Endothelial cell of umbilical vein (primary cell): ENCODE measurements at regions not wholly inside any gene's neighbourhood (a gene's known extent, or its start where the extent isn't known, plus 50 kb on each side); places are given as distances from the start of the nearest gene placed in this dataset.

Experiments used
- BruUV-seq: library from RNA; stranded (reverse); fragments of 400-500 nt; replicated peaks from 2 replicates; lab custom pipeline; 2021; lab: Mats Ljungman, UMichigan
- CTCF ChIA-PET: fragments of 300-600, 350-600 bp; sonication (Branson Sonifier 250); formaldehyde crosslinking; loops from one replicate; lab custom pipeline; 2021; ENCODE audit warnings: antibody characterized with exemption, inconsistent platforms; lab: Charles Lee
- POLR2A ChIA-PET: fragments of 300-600, 350-600 bp; sonication (Branson Sonifier 250); formaldehyde crosslinking; loops from one replicate; lab custom pipeline; 2021; ENCODE audit warnings: antibody characterized with exemption, inconsistent platforms; lab: Charles Lee
- DNase-seq: peaks from one replicate; pipeline ENCODE4 v3.0.0-alpha.2; 2011; ENCODE audit warnings: low read depth, low spot score
- FAIRE-seq: peaks from 2 replicates; lab custom pipeline; 2011; peaks lifted over from hg19 to GRCh38; lab: Jason Lieb, UNC
- H2AFZ ChIP-seq: 2 replicates; pipeline ENCODE4 v1.6.0; 2012; ENCODE audit warnings: low read depth, low read length, control low read depth, inconsistent platforms
- H3K27ac ChIP-seq: 2 replicates; pipeline ENCODE4 v1.5.1; 2011; ENCODE audit warnings: low read depth, mild to moderate bottlenecking, control low read depth, low read length, moderate library complexity; ENCODE audit not compliant: insufficient read depth
- H3K27me3 ChIP-seq, 2 experiments: 2 replicates each; pipeline versions ENCODE4 v1.6.0 to v1.6.1; 2011; ENCODE audit warnings: low read length in 2 of 2, mixed read lengths in 1 of 2; ENCODE audit not compliant: control insufficient read depth in 2 of 2, insufficient read depth in 2 of 2
- H3K36me3 ChIP-seq, 2 experiments: 2 replicates in 1 of 2; 3 replicates in 1 of 2; pipeline ENCODE4 v1.5.1; 2011; ENCODE audit warnings: low read length in 2 of 2, mild to moderate bottlenecking in 1 of 2, moderate library complexity in 1 of 2; ENCODE audit not compliant: control insufficient read depth in 2 of 2, insufficient read depth in 2 of 2; ENCODE audit errors: extremely low read depth in 1 of 2
- H3K4me1 ChIP-seq: 3 replicates; pipeline ENCODE4 v1.5.1; 2011; ENCODE audit warnings: mild to moderate bottlenecking, low read length; ENCODE audit not compliant: control insufficient read depth, insufficient read depth; ENCODE audit errors: extremely low read depth
- H3K4me2 ChIP-seq: 2 replicates; pipeline ENCODE4 v1.6.1; 2011; ENCODE audit warnings: low read length, control low read depth, mixed read lengths; ENCODE audit not compliant: insufficient read depth
- H3K4me3 ChIP-seq, 3 experiments: fragments of 200-600 bp in 1 of 3; sonication (generic), shearing (Covaris generic) in 1 of 3; replicated peaks in 1 of 3; 2 replicates each; pipeline ENCODE4 v1.5.1; 2011 to 2016; ENCODE audit warnings: control low read depth in 3 of 3, low read length in 3 of 3, mild to moderate bottlenecking in 2 of 3, inconsistent platforms in 1 of 3, low read depth in 1 of 3, moderate library complexity in 1 of 3; ENCODE audit not compliant: insufficient read depth in 1 of 3
- H3K79me2 ChIP-seq: 2 replicates; pipeline ENCODE4 v1.6.0; 2012; ENCODE audit warnings: low read length, inconsistent platforms; ENCODE audit not compliant: control insufficient read depth, insufficient read depth
- H3K9ac ChIP-seq: replicated peaks from 2 replicates; pipeline ENCODE3; 2011; ENCODE audit warnings: low read length, control low read depth; ENCODE audit not compliant: insufficient read depth; ENCODE audit errors: extremely low read depth
- H3K9me1 ChIP-seq: replicated peaks from 3 replicates; pipeline ENCODE4 v1.6.0; 2011; ENCODE audit warnings: mild to moderate bottlenecking, low read length; ENCODE audit not compliant: control insufficient read depth, insufficient read depth; ENCODE audit errors: extremely low read depth
- H3K9me3 ChIP-seq: replicated peaks from 2 replicates; pipeline ENCODE4 v1.5.1; 2012; ENCODE audit warnings: low read length, inconsistent platforms; ENCODE audit not compliant: control insufficient read depth, insufficient read depth
- H4K20me1 ChIP-seq: replicated peaks from 2 replicates; pipeline ENCODE3; 2011; ENCODE audit warnings: mild to moderate bottlenecking, low read length; ENCODE audit not compliant: control insufficient read depth, insufficient read depth; ENCODE audit errors: extremely low read depth
- CTCF ChIP-seq, 2 donors: IDR thresholded peaks; 1 replicate in 1 of 2; 2 replicates in 1 of 2; pipeline ENCODE4 v1.5.1; 2011; ENCODE audit warnings: low read length in 2 of 2, mild to moderate bottlenecking in 2 of 2, moderate library complexity in 2 of 2, control low read depth in 1 of 2, inconsistent platforms in 1 of 2, low read depth in 1 of 2; ENCODE audit not compliant: insufficient read depth in 1 of 2; ENCODE audit errors: extremely low read depth in 1 of 2
- EZH2 ChIP-seq: IDR thresholded peaks from 2 replicates; pipeline ENCODE4 v1.6.1; 2012; ENCODE audit warnings: borderline replicate concordance, low read depth, mild to moderate bottlenecking, moderate library complexity, low read length, inconsistent platforms; ENCODE audit not compliant: severe bottlenecking
- FOS ChIP-seq: IDR thresholded peaks from 2 replicates; pipeline ENCODE4 v1.6.1; 2011; ENCODE audit warnings: mild to moderate bottlenecking, low read length, moderate library complexity, borderline replicate concordance; ENCODE audit not compliant: insufficient read depth
- GATA2 ChIP-seq: IDR thresholded peaks from 2 replicates; pipeline ENCODE4 v1.7.0; 2011; ENCODE audit warnings: low read depth, mild to moderate bottlenecking, moderate library complexity, mixed read lengths, low read length; ENCODE audit not compliant: insufficient read length, insufficient read depth
- JUN ChIP-seq: IDR thresholded peaks from 2 replicates; pipeline ENCODE4 v1.6.1; 2011; ENCODE audit warnings: borderline replicate concordance, low read depth; ENCODE audit not compliant: insufficient read length, insufficient read depth
- MAX ChIP-seq: IDR thresholded peaks from 2 replicates; pipeline ENCODE4 v1.6.1; 2011; ENCODE audit not compliant: insufficient read depth, insufficient read length
- MYC ChIP-seq: IDR thresholded peaks from one replicate; pipeline ENCODE4 v1.6.1; 2011; ENCODE audit warnings: mild to moderate bottlenecking, low read depth, low read length
- POLR2A ChIP-seq: IDR thresholded peaks from 2 replicates; pipeline ENCODE4 v1.6.1; 2012; ENCODE audit warnings: low read depth, mild to moderate bottlenecking, control low read depth, low read length
- POLR2AphosphoS5 ChIP-seq: IDR thresholded peaks from 2 replicates; pipeline ENCODE4 v1.6.1; 2012; ENCODE audit warnings: low read depth, mild to moderate bottlenecking, control low read depth, low read length, moderate library complexity; ENCODE audit not compliant: insufficient read depth
- dilution Hi-C: fragments of 300-500 bp; cut with MboI; formaldehyde crosslinking; loops from one replicate; pipeline ENCODE4 v1.15.0; 2019; ENCODE audit warnings: low sequenced_read_pairs; ENCODE audit not compliant: extremely low pct_ligation_motif_present
- intact Hi-C: fragments of 100-400 bp; cut with micrococcal nuclease; formaldehyde crosslinking; loops from one replicate; pipeline ENCODE4 v1.10.0; 2022

GRCh38 chr3:67305922-67306321 is 307.8 kb downstream of the KBTBD8 start:
- Histone ChIP-seq H3K9ac (no peak overlapping the region), H4K20me1 (no peaks in the 10 kb centered on the region), H3K79me2 (no peaks in the 10 kb centered on the region), H3K4me3 (no peak overlapping the region), H3K4me2 (no peak overlapping the region), H3K36me3 (no peaks in the 10 kb centered on the region), H3K9me1 (no peaks in the 10 kb centered on the region), H3K27me3 (no peaks in the 10 kb centered on the region), H2AFZ (no peak overlapping the region), H3K9me3 (no peaks in the 10 kb centered on the region), H3K4me1 (no peaks in the 10 kb centered on the region), H3K27ac (no peak overlapping the region)
- no peak for TF ChIP-seq MAX
- no peak for TF ChIP-seq GATA2
- no peak for TF ChIP-seq POLR2A
- TF ChIP-seq MYC, result no peak
- no peak for TF ChIP-seq FOS
- TF ChIP-seq JUN, result no peak
- no peak for TF ChIP-seq CTCF (IDR thresholded peaks at IDR 0.05; ENCODE audit: extremely low read depth in 1 of 2, insufficient read depth in 1 of 2, low read depth in 1 of 2, low read length in 2 of 2)
- no peak for TF ChIP-seq EZH2
- no peak for TF ChIP-seq POLR2AphosphoS5
- no TSS peak for BruUV-seq
- dilution Hi-C loops (no loop called here), intact Hi-C loops (no loop called here)
- FAIRE-seq (no peak), DNase-seq (no peak)
- ChIA-PET CTCF (no interaction called here), POLR2A (no interaction called here)
